CD4-positive, alpha-beta T cell treated with Interleukin-1 beta for 1 hour (primary cell): ENCODE measurements at regions not wholly inside any gene's neighbourhood (a gene's known extent, or its start where the extent isn't known, plus 50 kb on each side); places are given as distances from the start of the nearest gene placed in this dataset.
"Not testable (repeated sequence)": the region's sequence is repeated elsewhere in the genome, so short reads cannot be mapped to it uniquely, and the experiment has no call there.

ENCODE experiments used
- DNase-seq, 2 donors: peaks; one replicate each; pipeline ENCODE4 v3.0.0-alpha.2; 2020 to 2022

- DNase-seq, result no peak
These were observed 116.3 kb downstream of the TANC2 start for GRCh38 chr17:63082273-63082861.

- no peak for DNase-seq
These were observed 116.9 kb downstream of the TANC2 start for GRCh38 chr17:63082952-63083351.

GRCh38 chr17:63086483-63087185 lies 120.6 kb downstream of the TANC2 start:
- DNase-seq, result no peak

- not testable (repeated sequence) for DNase-seq
These were observed 124.5 kb downstream of the TANC2 start for GRCh38 chr17:63090358-63091114.

GRCh38 chr17:63091909-63092308 lies 125.9 kb downstream of the TANC2 start:
- DNase-seq, result not testable (repeated sequence)

GRCh38 chr17:63094631-63095030 lies 128.6 kb downstream of the TANC2 start:
- no peak for DNase-seq

GRCh38 chr17:63095459-63095858 lies 129.4 kb downstream of the TANC2 start:
- no peak for DNase-seq

GRCh38 chr17:63095879-63096278 lies 129.8 kb downstream of the TANC2 start:
- no peak for DNase-seq

GRCh38 chr17:63096426-63096825 lies 130.4 kb downstream of the TANC2 start:
- no peak for DNase-seq

GRCh38 chr17:63099425-63099824 lies 133.4 kb downstream of the TANC2 start:
- no peak for DNase-seq

- DNase-seq, result no peak
These were observed 136.0 kb downstream of the TANC2 start for GRCh38 chr17:63102034-63102433.

GRCh38 chr17:63106050-63106449 lies 140.0 kb downstream of the TANC2 start:
- no peak for DNase-seq

- no peak for DNase-seq
These were observed 143.6 kb downstream of the TANC2 start for GRCh38 chr17:63109661-63110060.

- DNase-seq, result no peak
These were observed 147.1 kb downstream of the TANC2 start for GRCh38 chr17:63113167-63113566.

- DNase-seq, result no peak
These were observed 150.2 kb downstream of the TANC2 start for GRCh38 chr17:63116228-63116627.

GRCh38 chr17:63116967-63117830 lies 151.2 kb downstream of the TANC2 start:
- no peak for DNase-seq

GRCh38 chr17:63120406-63120805 lies 154.4 kb downstream of the TANC2 start:
- no peak for DNase-seq

GRCh38 chr17:63124536-63124935 lies 158.5 kb downstream of the TANC2 start:
- no peak for DNase-seq

- no peak for DNase-seq
These were observed 158.9 kb downstream of the TANC2 start for GRCh38 chr17:63124958-63125357.

GRCh38 chr17:63125987-63126386 lies 160.0 kb downstream of the TANC2 start:
- no peak for DNase-seq

- DNase-seq, result no peak
These were observed 160.6 kb downstream of the TANC2 start for GRCh38 chr17:63126607-63127006.

GRCh38 chr17:63132459-63132911 lies 166.4 kb downstream of the TANC2 start:
- no peak for DNase-seq

- DNase-seq, result no peak
These were observed 167.5 kb downstream of the TANC2 start for GRCh38 chr17:63133491-63133890.
